GM11168 (cell line): ENCODE measurements at regions not wholly inside any gene's neighbourhood (a gene's known extent, or its start where the extent isn't known, plus 50 kb on each side); places are given as distances from the start of the nearest gene placed in this dataset.

Experiments used
- in situ Hi-C: fragments of 300-500 bp; cut with MboI; formaldehyde crosslinking; loops from one replicate; pipeline ENCODE4 v1.12.0; 2022; ENCODE audit warnings: low sequenced_read_pairs; ENCODE audit not compliant: unreplicated experiment

DNA sequence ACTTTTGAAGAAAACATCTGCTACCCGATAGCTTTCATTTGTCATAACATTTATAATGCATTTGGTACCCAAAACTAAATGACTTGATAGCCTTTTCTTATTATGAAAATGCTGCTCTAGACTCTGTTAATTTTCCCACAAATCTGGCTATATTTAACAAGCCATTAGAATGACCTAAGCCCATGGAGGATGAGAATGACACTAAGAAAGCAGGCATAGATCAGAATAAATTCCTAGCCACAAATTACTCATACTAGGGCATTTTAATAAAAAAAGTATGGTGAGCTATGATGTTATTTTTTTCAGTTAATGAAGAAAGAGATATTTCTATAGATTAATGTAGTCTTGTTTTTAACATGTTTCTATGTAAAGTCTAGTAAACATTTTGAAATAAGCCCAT lies 1728.3 kb downstream of the SUCLG1 start:
- in situ Hi-C loops = no loop called here

DNA sequence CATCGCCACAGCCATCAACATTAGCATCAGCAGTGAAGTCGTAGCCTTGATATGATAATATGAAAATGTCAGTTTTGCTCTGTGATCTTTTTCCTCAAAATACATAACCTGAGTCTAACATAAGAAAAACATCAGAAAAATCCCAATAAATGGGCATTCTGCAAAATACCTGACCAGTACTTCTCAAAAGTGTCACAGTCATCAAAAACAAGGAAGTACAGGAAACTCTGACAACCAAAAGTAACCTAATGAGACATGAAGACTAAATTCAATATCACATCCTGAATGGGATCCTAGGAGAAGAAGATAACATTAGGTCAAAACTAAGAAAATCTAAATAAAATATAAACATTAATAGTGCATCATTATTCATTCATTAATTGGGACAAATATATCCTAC lies 1731.0 kb downstream of the SUCLG1 start:
- in situ Hi-C loops = no loop called here

- in situ Hi-C loops = no loop called here
Observed at GRCh38 chr2:82708681-82709080, 1750.4 kb downstream of the SUCLG1 start.

DNA sequence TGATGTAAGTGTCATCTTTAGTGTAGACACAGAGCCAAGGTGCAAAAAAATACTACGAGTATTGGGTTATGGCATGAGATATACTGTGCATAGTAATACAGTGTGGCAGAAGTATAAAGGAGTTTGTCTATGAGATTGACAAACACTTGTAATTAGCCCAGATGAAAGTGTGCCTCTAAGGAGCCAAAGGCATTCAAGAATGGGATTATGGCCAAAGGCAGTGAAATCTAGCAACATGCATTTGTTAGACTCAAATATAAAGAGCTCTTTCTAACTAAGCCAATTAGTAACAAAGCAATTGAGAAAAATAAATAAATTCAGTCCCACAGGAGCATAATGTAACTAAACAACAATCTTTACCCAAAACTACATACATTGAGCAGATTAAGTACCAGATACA lies 1761.8 kb downstream of the SUCLG1 start:
- in situ Hi-C loops = no loop called here

DNA sequence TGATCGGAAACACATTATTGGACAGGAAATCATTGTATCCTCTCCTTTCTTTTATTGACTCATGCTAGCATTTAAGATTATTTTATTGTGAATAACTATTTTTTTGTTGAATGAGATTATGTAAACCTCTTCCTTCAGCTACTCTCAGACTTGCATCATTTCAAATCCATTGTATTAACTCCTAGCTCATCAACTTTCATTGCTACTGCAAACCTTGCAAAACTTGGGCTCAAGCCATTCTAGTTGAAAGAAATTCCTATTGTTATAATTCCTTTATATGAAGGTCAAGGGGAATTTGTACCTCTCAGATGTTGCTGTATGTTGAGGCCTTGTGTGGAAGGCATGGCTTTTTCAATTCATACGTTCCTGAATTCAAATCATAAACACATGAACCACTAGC lies 1764.6 kb downstream of the SUCLG1 start:
- in situ Hi-C loops = no loop called here

DNA sequence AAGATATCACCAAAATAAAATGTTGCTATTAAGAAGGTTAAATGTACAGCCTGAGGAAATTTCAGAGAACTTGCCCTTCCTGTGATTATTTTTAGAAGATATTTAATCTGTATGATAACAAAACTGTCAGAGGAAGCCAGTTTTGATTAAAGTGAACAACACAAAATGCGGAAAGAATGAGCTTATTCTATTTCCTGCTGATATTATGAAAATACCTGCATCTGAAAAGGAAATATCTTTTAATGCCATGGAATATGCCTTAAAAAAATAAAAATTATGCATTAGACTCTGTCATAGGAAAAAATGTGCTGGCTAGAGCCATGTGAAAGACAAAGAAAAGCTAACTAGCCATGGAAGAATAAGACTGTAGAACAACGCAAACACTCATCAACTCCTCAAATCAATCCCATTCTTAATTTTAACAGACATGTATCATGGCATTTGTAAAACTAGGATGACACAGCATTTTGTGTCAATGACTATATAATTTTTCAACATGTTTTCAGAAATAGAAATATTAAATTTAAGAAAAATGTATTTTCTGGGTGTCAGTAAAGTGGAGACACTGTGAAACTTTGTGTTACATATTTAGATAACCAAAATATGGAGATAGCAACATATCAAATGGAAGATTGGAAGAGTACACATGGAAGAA lies 1768.2 kb downstream of the SUCLG1 start:
- in situ Hi-C loops = no loop called here

DNA sequence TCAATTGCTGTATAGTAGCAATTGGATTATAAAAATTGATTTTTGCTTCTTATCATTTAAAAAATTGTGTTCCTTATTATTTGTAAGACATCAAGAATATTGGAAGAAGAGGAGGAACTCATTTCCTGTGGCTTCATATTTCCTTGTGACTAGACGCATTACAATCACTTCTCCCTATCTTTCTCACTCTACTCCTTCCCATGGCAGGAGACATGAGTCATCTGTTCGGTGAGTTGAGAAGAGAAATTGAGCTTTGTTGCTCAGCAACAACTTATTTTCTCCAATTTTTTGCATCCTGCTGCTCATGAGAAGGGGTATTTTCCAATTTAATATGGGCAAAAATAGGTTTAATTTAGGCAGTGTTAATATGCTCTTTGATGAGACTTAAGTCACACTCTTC lies 1783.9 kb downstream of the SUCLG1 start:
- in situ Hi-C loops = no loop called here

DNA sequence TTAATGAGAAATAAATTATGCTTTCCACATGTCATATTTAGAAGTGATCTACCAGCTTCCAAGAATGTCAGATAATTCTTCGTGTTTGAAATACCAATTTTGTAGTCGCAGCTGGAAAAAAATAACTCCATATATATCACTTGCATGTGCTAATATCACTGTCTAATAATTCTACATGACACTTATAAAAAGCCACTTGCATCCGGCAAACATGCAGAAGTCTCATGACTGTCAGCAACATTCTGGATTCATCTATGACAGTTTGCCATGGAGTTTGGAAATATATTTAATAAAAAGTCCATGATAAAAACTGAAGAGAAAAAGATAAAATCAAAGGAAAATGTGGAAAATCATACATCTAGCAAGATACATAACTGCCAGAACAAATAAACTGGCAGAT lies 1784.4 kb downstream of the SUCLG1 start:
- in situ Hi-C loops = no loop called here

DNA sequence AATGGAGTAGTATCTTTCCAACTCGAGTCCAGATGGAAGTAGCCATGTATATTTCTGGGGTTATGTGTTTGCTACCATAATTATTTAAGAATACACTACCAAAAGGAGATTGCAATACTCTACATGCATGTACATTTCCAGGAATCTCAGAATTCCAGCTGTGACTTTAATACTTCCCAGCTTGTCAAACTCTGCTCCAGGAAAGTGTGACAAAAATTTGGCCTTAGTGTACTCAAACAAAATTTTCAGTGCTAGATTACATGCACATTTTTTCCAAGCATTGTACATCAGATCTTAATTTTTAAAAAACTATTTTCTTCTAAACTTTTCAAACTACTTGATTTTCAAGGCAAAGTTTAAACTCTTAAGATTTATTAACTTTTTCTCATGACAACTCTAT lies 1791.6 kb downstream of the SUCLG1 start:
- in situ Hi-C loops = no loop called here

- in situ Hi-C loops = no loop called here
Observed at GRCh38 chr2:82665691-82666090, 1793.4 kb downstream of the SUCLG1 start.

- in situ Hi-C loops = no loop called here
Observed at GRCh38 chr2:82657106-82657505, 1802.0 kb downstream of the SUCLG1 start.

- in situ Hi-C loops = no loop called here
Observed at GRCh38 chr2:82656420-82656819, 1802.7 kb downstream of the SUCLG1 start.

DNA sequence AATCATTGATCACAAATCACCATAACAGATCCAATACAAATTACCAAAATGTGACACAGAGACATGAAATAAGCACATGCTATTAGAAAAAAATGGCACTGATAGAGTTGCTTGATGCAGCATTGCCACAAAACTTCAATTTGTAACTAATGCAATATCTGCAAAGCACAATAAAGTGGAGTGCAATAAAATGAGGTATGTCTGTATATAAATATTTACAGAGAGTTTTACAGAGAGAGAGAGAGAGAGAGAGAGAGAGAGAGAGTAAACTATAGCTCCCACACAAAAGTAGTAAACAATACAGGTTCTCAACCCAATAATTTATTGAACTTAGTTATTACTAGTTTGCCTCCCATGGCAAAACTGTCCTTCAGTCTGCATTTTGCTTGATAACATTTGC lies 1807.0 kb downstream of the SUCLG1 start:
- in situ Hi-C loops = no loop called here

DNA sequence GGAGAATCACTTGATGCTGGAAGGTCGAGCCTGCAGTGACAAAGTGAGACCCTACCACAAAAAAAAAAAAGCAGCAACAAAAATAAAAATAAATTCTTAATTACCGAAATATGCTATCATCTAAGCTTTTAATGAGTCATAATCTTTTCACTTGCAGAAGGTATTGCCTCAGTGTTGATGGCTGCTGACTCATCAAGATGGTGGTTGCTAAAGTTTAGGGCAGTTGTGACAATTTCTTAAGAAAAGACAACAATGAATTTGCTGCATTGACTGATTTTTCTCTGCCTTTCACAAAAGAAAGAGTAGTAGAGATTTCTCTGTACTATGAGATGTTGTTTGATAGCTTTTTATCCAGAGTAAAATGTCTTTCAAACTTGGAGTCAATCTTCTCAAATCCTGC lies 1809.0 kb downstream of the SUCLG1 start:
- in situ Hi-C loops = no loop called here

DNA sequence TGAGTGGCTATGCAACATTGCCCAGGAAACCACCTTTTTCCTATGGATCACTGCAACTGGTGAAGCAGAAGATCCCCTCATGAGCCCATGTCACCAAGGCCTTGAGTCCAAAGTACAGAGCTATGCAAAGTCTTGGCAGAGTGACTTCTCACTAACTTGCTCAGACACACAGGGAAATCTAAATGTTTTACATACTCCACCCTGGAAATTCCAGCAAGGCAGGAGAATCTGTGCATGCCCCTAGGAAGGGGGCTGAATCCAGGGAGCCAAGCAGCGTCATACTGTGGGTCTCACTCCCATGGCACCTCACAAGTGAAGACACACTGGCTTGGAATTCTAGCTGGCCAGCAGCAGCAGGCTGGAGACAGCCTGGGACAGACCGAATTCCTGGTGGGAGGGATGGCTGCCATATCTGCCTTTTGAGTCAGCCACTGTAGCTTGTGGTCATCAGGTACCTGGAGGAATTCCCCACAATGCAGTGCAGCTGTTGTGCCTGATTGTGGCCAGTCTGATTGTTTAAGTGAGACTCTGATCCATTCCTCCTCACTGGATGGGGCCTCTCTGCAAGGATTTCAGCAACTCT lies 1817.4 kb downstream of the SUCLG1 start:
- in situ Hi-C loops = no loop called here

GRCh38 chr2:82636402-82637020 lies 1822.6 kb downstream of the SUCLG1 start:
- in situ Hi-C loops = no loop called here

DNA sequence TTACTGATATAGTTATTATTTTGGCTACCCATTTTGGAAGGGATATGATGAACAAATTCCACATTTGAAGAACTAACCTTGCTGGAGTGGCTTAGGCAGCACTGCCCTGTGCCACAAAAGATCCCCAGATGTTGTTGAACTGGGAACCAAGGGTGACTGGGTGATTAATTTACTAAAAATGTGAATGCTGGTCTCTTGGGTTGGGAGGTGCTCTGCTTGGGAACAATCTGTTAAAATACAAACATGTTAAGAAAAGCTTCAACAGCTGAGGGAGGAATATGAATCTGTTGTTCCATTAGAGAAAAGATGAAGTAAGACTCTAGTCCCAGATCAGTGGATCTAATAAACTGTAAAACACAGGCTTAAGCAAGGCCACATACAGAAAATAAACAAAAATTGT lies 1860.1 kb downstream of the SUCLG1 start:
- in situ Hi-C loops = no loop called here

- in situ Hi-C loops = no loop called here
Observed at GRCh38 chr2:82596581-82596980, 1862.5 kb downstream of the SUCLG1 start.

DNA sequence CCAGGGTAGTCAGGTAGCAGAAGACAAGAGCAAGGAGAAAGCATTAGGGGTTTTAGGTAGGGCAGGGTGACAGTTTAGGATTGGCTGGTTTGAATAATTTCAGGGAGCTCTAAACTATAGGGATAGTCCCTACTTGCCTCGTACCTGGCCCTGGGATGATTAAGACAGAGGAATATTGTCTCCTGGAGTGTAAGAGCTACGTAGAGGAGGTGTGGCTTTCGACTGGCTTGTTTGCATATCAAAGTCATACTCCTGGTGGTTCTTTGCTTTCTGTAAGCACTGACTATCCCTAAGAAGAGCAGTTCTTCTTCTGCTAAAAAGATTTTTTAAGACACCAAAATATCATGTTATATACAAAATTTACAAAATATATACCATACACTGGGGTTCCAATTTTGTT lies 1867.4 kb downstream of the SUCLG1 start:
- in situ Hi-C loops = no loop called here

GRCh38 chr2:82576656-82577055 lies 1882.4 kb downstream of the SUCLG1 start:
- in situ Hi-C loops = no loop called here

DNA sequence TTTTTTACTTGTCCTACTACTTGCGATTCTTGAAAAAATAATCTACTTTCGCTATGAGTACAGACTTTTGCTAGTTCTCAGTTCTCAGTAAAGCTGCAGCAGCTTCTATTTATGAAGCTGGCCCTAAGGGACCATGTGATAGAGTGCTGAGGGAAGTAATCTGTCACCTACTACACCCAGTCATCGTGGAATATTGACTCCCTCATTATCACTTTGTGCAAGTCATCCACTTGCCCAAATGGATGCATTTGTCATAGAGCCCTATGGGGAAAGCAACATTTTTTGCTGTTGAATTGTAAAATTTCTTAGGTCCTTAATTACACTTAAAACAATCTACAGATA lies 1919.8 kb downstream of the SUCLG1 start:
- in situ Hi-C loops = no loop called here
